Pons (tissue), 1 donor: ENCODE measurements at regions not wholly inside any gene's neighbourhood (a gene's known extent, or its start where the extent isn't known, plus 50 kb on each side); places are given as distances from the start of the nearest gene placed in this dataset.
"Not testable (repeated sequence)": the region's sequence is repeated elsewhere in the genome, so short reads cannot be mapped to it uniquely, and the experiment has no call there.

ENCODE experiments used
- DNase-seq: peaks from one replicate; pipeline ENCODE4 v3.0.0-alpha.2; 2016; ENCODE audit warnings: low spot score

DNA sequence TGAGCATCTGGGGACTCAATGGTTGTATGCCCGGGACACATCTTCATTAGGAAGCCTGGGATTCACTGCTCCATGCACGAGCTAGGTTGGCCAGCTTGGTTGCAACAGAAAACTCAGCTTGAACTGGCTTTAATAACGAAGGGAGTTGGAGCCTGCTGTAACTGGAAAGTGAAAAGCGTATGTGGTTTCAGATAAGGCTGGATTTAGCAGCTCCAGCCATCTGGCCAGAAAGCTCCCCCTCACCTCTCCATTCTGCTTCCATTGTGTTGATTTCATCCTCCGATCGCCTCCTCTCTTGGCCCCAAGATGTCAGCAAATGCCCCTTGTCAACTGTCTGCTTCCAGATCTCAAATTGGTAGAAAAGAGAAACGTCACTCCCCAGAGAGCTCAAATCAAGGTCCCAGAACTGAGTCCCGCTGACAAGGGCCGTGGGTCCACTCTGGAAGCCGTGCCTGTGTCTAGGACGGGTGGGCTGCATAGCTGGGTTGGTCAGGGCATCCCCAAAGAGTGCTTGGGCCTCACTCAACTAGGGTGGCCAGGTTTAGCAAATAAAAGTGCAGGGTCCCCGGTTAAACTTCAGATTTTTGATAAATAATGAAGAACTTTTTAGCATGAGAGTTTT, 117.0 kb upstream of the PMEPA1 start:
- DNase-seq, result no peak

DNA sequence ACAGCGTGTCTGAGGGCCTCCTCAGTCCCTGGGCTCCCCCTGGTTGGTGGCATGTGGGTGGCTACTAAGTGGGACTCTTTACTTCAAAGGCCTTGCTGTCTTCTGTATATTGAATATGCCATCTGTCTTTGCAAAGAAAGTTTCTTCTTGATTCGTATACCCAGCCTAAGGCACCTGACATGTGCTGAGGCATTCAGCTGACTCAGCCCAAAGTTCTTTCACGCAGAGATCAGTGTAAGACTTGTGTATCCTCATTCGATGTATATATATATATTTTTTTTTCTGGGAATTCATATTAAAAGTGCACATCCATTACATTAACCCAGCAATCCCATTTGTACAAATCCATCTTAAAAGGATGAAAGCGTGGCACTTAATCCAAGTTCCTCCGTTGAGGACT, 115.1 kb upstream of the PMEPA1 start:
- DNase-seq, result no peak

DNA sequence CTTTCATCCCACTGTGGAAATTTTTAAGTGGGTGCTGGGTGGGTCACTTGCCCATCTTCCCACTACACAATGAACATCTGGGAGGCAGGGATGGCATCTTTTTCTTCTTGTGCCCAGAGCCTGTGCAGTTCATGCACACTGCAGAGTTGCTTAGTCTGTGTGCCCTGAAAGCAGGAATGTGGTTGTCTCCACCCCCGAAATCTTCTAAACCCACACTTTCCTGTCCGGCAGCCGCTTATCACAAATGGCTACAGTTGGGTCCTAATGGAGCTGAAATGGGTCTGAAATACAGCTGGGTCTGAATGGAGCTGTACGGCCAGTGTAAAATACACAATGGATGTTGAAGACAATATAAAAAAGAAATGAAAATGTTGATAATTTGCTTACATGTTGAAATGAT, 112.1 kb upstream of the PMEPA1 start:
- no peak for DNase-seq

DNA sequence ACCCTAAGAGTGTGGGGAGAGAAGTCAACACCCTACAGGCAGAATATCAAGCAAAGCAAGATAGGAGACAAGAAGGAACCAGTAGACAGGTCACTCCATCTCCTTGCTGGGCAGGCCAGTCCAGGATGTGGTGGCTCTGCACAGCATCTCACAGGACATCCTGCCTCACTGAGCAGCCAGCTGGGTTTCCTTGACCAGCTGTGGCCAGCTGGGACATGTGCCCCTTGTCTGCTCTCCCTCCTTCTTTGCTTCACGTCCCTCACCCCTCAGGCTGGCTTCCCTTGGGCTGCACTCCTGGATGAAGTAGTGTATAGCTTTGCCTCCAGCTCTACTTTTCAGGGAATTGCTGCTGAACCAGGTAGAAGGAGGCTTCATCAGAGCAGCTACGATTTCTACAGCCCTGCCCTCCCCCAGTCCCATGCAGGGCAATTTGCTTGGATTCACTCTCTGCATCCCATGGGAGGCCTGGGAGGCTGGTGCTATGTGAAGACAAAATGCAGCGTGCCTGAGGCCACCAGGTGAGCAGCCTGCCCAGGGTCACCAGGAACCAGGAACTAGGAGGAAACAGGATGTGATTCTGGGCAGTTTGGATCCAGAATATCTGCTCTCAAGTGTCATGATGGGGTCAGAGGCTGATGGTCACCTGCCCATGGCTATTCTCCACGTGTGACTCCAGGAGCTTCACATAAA, 110.0 kb upstream of the PMEPA1 start:
- no peak for DNase-seq

DNA sequence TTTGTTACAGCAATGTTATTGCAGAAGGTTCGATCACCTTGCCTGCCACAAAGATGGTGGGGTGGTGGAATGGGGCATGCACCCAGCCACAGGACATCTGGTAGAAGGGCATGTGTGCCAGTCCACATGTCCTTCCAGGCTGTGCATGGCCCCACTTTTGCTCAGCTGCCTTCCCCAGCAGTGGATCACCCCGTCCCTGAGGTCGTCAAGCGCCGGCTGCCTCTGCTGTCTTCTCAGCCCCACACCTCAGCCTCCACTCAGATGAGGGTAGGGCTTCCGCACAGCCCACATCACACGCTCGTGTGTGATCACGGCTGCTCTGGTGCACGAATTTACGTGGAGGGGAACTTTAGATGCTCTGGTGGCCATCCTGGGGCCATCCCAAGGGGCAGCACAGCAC, 109.5 kb upstream of the PMEPA1 start:
- no peak for DNase-seq

DNA sequence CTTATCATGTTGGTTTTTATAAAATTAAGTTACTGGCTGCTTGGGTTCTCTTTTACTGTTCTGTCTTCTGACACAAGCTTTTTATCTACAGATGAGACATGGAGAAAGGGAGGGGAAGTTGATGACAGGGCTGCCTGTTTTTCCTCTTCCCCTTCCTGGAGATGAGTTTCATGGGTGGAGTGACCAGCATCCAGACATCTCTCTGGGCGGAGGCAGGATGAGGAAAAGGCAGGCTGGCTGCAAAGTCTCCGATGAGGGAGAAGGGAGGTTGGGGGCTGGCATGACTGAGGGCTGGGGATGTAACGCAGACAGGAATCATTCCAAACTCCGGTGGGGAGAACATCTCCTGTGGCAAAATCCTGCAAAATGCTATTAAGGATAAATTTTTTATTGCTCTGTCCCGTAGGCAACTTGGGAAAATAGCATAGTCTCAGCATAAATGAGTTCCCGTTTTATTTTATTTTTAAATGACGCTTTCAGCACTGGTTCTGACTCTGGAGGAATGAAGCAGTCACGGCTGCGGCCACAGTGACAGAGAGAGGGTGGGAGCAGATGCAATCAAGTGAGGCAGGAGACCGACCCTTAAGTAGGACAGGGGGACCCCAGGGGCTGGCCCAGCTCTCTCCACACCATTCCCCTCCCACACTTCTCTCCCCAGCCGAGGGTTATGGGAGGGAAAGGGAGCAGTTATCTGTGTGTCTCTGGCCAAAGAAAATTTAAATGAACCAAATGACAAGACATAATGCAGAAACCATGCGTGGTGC, 108.8 kb upstream of the PMEPA1 start:
- no peak for DNase-seq

DNA sequence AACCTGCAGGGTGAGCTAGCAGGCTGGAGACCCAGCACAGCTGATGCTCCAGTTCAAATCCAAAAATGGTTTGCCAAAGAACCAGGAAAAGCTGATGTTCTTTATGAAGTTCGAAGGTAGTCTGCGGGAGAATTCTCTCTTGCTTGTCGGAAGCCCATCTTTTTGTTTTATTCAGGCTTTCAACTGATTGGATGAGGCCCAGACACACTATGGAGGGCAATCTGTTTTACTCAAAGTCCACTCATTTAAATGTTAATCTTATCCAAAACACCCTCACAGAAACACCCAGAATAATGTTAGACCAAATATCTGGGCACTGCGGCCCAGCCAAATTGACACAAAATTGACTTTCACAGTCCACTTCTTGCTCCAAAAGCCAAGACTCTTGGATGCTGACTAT, 105.6 kb upstream of the PMEPA1 start:
- no peak for DNase-seq

DNA sequence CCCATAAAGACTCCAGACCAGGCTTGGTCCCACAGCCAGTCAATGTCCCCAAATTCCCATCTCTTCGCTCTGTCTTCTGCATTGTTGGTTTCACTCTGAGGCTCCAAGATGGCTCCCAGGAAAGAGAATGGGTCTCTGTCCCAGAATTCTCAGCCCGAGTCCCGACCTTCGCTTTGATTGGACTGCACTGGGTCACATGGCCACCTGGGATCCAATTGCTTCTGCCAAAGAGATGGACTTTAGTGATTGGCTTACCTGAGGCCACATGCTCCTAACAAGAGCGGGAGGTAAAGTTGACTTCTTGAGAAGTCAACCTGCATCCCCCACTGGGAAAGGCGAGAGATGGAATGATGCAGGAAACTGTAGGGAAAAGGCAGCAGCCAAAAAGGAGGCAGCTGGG, 104.7 kb upstream of the PMEPA1 start:
- DNase-seq, result no peak

DNA sequence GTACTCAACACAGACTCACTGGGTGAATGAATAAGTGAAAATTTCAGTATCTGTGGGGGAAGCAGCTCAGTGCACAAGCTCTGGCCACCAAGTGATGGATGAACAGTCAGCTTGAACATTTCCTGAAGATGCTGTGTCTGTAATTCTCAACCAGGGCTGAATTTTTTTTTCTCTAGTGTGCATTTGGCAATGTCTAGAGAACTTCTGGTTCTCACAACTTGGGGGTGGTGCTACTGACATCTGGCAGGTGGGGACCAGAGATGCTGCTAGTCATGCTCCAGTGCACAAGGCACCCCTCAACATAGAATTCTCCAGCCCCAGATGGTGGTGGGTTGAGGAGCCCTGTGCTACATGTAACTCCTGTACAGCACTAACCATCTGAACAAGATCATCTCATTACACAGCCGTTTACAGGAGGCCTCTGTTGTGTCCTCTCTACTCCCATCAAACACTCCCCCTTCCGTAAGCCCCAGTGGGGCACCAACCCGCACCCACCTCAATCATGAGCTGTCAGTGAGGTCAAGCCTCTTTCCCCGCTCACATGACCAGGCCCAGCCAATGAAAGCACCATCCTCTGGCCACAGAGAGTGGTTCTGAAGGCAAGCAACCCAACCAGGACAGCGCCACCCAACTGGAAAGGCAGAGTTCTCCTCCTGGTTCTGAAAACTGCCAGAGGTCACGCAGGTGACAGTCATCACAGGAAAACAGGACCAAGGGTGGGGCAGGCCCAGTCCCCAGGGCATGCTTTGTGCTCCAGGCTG, 103.9 kb upstream of the PMEPA1 start:
- DNase-seq, result no peak

DNA sequence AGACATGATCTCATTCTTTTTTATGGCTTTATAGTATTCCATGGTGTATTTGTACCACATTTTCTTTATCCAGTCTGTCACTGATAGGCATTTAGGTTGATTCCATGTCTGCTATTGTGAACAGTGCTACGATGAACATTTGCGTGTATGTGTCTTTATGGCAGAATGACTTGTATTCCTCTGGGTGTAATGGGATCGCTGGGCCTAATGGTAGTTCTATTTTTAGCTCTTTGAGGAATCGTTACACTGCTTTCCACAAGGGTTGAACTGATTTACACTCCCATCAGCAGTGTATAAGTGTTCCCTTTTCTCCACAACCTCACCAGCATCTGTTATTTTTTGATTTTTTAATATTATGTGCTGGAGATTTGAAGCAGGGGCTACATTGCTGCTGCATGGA, 102.8 kb upstream of the PMEPA1 start:
- not testable (repeated sequence) for DNase-seq

DNA sequence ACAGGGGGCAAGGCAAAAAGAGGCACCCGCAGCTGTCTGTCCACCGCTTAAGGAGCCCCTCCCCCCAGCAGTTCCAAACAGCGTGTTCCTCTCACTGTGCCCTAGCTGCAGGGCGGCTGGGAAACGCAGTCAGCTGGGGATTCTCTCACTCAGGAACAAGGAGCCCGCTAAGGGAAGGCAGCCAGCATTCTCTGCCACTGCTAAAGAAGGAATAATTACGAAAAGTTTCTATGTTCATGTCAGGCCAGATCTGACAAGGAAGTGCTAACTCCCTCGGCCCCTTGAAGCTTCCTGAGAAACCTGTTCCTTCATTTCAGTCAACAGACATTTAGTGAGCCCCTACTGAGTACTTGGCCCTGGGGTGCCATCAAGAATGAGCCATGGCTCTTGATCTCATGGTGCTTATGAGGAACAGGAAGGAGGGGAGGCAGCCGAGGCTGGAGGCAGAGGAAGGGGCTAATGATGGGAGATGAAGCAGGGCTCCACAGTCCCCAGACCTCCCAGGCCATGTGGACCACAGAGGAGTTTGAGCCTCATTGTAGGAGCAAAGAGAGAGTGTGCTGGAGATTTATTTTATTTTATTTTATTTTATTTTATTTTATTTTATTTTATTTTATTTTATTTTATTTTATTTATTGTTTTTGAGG, 101.7 kb upstream of the PMEPA1 start:
- no peak for DNase-seq

DNA sequence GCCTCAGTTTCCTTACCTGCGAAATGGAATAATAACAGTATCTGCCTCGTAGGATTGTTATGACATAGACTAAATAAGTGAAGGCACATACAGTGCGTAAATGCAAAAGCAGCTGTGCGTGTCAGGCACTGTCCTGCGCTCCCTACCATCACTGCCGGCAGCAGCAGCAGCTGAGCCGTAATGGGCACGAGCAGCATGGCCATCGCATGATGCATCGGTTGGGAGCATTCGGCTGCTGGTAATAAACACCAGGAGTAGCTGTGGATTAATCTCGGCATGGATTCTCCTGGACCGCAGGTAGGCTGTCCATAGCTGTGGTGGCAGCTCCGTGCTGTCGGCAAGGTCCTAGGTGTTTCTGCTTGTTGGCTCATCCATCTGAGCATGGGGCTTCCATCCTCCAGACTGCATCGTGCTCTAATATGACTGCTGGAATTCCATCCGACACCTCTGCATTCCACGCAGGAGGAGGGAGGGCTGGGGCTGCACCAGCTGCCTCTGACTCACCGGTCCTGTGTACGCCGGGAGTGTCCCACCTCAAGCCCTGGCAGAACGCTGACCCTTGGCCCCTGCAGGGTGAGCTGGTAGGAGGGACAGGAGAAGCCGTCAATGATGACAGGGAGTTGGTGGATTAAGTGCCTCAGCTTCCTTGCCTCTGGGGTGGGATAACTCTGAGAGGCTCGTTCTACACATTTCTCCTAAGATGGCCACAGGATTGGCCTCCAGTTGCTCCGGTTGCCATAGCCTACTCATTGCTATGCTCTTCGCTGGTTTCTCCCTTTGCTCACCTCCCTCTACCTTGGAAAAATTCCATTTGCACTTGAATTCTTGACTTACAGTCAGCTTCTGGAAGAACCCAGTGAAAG, 100.9 kb upstream of the PMEPA1 start:
- DNase-seq, result no peak

DNA sequence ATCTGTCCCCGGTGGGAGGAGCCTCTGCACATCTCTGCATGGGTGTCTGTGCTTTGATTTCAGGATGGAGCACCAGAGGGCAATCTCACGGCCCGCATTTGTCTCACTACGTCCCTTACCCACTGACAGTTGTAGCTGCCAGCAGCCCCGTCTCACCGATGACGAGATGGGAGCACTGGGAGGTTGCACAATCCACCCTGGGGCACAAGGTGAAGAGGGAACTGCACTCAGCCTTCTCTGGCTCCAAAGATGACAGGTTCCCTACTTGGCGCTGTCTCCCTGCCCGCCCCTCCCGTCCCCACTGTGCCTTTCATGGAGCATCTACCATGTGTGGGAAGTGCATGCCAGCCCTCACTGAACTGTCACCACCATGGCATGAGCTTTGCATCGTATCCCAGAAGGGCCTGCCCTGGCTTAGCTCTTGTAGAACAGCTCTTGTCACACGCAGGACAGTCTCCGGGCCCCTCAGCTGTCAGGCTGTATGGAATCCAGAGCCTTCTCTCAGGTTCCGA, 99.9 kb upstream of the PMEPA1 start:
- DNase-seq, result no peak

DNA sequence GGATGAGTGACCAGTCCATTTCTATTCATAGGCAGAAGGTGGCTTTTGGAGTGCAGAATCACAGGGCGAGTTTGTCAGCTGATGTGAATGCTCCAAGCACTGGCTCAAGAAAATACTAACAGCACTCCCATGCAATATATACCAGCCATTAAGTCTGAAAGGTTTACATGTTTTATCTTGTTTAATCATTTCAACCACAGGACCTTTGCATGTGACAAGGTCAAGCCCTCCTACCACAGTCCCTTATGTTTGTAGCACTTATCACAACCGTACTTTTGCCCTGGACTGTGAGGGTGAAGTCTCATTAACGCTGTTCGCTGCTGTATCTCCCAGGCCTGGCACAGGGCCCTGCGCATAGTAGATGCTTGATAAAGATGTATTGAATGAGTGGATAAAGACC, 99.3 kb upstream of the PMEPA1 start:
- no peak for DNase-seq

DNA sequence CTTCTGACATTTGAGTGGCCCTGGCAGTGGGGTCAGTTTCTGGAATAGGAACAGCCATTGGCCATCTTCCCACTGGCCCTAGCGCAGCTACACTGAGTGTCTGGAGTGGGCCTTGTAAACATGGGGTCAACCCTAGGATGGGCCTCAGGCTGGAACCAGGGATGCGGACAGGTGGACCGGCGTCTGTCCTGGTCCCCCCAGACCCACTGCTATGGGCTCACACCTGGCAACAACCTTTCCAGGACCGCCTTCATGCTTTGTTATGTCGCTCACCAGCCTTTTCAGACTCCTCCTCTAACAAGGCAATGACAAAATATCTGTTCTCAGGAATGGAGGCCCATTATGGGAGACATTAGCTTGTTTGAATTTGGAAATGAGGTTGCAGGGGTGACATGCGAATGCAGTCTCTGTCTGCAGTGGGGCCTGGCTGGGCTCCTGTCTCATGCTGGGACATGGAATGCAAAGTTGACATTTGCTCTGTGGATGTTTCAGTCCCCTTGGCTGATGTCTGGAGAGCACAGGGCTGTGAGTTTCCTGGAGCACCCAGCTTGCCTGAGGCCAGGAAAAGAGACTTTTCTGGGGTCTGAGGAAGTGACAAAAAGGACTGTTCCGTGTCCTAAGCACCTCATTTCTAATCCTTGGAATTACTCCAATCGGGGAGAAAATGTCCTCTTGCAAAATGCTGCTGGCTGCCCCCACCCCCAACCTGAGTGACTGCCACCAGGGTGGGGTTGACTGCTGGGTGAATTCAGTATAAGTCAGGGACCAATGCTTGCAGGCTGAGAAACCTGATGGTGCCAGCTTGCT, 98.7 kb upstream of the PMEPA1 start:
- no peak for DNase-seq

DNA sequence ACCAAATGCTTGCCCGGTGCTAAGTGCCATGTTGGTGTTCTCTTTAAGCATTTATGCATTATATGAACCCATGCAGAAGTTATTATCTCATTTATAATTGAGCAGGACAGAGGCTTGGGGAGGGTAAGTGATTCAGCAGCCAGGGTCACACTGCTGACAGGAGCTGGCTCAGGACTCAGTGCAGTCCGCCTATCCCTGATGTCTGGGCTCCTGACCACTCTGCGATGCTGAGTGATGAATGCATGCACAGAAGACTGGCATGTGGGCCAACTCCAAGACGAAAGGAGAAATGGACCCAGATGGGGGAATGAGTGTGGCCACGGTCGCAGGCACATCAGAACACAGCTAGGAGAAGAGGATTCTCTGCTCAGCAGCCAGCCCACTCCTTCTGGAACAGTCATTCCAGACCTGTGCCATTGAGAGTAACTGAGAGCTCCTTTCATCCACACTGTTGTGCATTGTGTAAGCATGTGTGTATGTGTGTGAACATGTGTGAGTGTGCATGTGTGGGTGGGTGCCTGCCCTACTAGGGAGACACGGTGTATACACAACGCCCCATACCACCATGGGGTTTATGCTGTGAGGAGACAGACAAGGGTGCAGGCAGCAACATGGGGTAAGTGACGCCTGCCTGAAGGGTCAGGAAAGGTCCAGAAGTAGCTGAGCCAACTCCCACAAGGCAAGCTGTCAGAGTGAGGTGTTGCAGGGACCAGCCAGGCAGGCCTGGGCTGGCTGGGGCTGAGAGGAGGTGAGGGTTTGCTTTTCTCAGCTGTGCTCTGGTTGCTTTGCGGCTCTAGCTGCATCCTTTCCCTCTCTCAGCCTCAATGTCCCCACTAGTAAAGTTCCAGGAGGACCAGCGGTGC, 97.8 kb upstream of the PMEPA1 start:
- no peak for DNase-seq

DNA sequence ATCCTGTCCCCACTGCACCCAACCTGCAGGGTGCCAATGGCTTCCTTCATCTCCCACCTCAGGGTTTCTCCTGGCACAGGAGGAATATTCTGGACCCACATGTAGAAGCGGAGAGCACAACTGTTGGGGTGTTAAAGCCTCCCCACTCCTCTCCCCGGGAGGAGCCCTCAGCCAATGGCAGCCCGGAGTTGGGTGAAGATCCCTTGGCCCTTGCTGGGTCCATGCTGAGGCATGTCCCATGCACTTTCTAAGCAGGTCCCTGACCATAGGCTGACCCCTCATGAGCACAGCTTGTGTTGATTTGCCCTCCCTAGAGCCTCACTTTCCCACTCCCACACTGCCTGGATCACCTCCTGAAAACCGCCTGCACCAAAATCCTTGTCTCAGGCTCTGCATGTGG, 97.2 kb upstream of the PMEPA1 start:
- no peak for DNase-seq

DNA sequence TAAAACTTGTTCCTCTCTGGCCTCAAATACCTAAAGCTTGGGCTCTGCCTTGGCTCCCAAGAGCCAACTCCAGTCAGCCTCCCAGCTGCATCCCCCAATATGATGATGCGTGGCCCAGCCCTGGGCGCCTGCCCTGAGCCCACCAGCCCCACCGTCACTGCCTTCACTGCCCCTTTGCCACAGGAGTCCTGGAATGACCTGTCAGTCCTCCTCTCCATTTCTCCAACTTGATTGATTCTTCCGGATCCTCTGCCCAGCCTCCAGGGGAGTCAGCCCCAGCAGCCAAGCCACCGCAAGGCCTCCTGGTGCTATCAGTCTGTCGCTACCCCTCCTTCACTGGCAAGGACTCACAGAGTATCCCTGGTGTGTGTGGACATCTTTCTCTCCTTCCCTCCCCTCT, 96.7 kb upstream of the PMEPA1 start:
- DNase-seq, result no peak

DNA sequence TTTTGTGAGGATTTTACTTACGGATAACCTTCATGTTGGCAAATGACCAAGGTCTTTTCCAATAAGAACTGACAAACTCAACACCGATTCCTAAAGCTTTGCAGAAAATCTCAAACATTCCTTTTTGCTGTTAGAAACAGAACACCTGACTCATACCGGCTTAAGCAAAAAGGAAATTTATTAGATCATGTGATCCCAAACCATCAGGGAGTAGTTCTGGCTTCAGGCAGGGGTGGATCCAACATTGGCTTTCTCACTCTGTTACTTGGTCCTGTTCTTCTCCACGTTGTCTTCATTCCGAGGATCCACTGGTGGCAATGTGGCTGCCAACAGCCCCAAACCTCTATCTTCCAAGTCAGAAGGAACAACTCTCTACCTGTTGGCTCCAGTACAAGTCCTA, 95.9 kb upstream of the PMEPA1 start:
- DNase-seq, result no peak
